Kidney epithelial cell (primary cell): ENCODE measurements at regions not wholly inside any gene's neighbourhood (a gene's known extent, or its start where the extent isn't known, plus 50 kb on each side); places are given as distances from the start of the nearest gene placed in this dataset.

Source experiments
- DNase-seq: peaks from one replicate; pipeline ENCODE4 v3.0.0-alpha.2; 2010; ENCODE audit warnings: low read depth
- H3K27me3 ChIP-seq: 2 replicates; pipeline ENCODE4 v1.6.0; 2011; ENCODE audit warnings: low read length; ENCODE audit not compliant: control insufficient read depth, insufficient read depth
- H3K36me3 ChIP-seq: 2 replicates; pipeline ENCODE4 v1.5.1; 2011; ENCODE audit warnings: low read length; ENCODE audit not compliant: control insufficient read depth, insufficient read depth
- H3K4me3 ChIP-seq: 2 replicates; pipeline ENCODE4 v1.5.1; 2011; ENCODE audit warnings: low read depth, mild to moderate bottlenecking, control low read depth, low read length
- CTCF ChIP-seq: IDR thresholded peaks from 2 replicates; pipeline ENCODE4 v1.5.1; 2011; ENCODE audit warnings: mild to moderate bottlenecking, moderate library complexity, low read length, control low read depth, inconsistent platforms; ENCODE audit not compliant: insufficient read depth, poor library complexity, severe bottlenecking

- Histone ChIP-seq H3K4me3 (no peak overlapping the region), H3K36me3 (no peaks in the 10 kb centered on the region), H3K27me3 (no peaks in the 10 kb centered on the region)
- no peak for TF ChIP-seq CTCF
- DNase-seq = no peak
These were observed 260.9 kb downstream of the MREG start for GRCh38 chr2:215752436-215752835.

GRCh38 chr2:215751911-215752272 is 261.5 kb downstream of the MREG start:
- TF ChIP-seq CTCF = no peak
- Histone ChIP-seq H3K4me3 (no peak overlapping the region), H3K27me3 (no peaks in the 10 kb centered on the region), H3K36me3 (no peaks in the 10 kb centered on the region)
- no peak for DNase-seq

GRCh38 chr2:215751200-215751910 is 262.0 kb downstream of the MREG start:
- TF ChIP-seq CTCF = no peak

GRCh38 chr2:215750763-215751162 is 262.6 kb downstream of the MREG start:
- no peak overlapping the region for H3K4me3 ChIP-seq
- H3K36me3 ChIP-seq = no peaks in the 10 kb centered on the region
- TF ChIP-seq CTCF = no peak
- DNase-seq = no peak
- no peaks in the 10 kb centered on the region for H3K27me3 ChIP-seq

More at GRCh38 chr2:215751200-215751910, 262.0 kb downstream of the MREG start:
- H3K27me3 ChIP-seq = no peaks in the 10 kb centered on the region
- no peaks in the 10 kb centered on the region for H3K36me3 ChIP-seq
- no peak overlapping the region for H3K4me3 ChIP-seq
- DNase-seq = peak; percentile 93

GRCh38 chr2:215749092-215749957 is 264.0 kb downstream of the MREG start:
- TF ChIP-seq CTCF = no peak

More at GRCh38 chr2:215749092-215749957, 264.0 kb downstream of the MREG start:
- no peak for DNase-seq
- H3K36me3 ChIP-seq = no peaks in the 10 kb centered on the region
- no peaks in the 10 kb centered on the region for H3K27me3 ChIP-seq
- no peak overlapping the region for H3K4me3 ChIP-seq
